ENCODE measurements at regions not wholly inside any gene's neighbourhood (a gene's known extent, or its start where the extent isn't known, plus 50 kb on each side); places are given as distances from the start of the nearest gene placed in this dataset.

DNA sequence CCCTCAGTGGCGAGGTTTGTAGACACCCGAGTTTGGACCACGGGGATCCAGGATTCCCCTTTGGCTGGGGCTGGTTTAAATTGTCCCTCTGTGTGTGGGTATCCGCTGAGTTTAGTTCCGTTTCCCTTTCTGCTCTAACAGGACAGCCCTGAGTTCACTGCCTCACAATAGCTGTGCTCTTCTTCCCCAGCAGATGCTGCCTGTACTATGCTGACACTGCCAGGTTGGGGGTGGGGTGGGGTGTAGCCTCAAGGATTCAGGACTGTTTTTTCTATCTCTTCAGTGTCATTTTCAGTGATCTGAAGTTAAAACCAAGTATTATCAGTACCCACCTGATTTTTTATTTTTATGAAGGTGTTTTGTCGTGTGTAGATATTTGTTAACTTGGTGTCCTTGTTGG, 655.0 kb downstream of the COL12A1 start:
- intact Hi-C loops (cut with micrococcal nuclease), result no loop called here
- Mint-ChIP-seq H3K27ac (ENCODE audit: low read depth, unreplicated experiment) (no peak overlapping the region), H3K9me3 (ENCODE audit: unreplicated experiment) (peaks cover 6% of the 10 kb centered on the region)

GRCh38 chr6:74549746-74550145, 656.1 kb downstream of the COL12A1 start:
- CTCF ChIA-PET, result interaction anchor here (0.7 kb wide), 1 partner anchor 244 kb away, joined by 3 read pairs; no protein-coding TSS in a partner anchor
- DNase-seq (ENCODE audit: unreplicated experiment), result no peak
- POLR2A ChIA-PET, result no interaction called here
- intact Hi-C loops (cut with micrococcal nuclease), result no loop called here
- H3K4me1 Mint-ChIP-seq (ENCODE audit: insufficient read depth, unreplicated experiment), result no peaks in the 10 kb centered on the region
- H3K27me3 Mint-ChIP-seq (ENCODE audit: insufficient read depth, unreplicated experiment), result no peaks in the 10 kb centered on the region
- no peaks in the 10 kb centered on the region for H3K36me3 Mint-ChIP-seq (ENCODE audit: insufficient read depth, unreplicated experiment)
- TF ChIP-seq, protein P1, sequence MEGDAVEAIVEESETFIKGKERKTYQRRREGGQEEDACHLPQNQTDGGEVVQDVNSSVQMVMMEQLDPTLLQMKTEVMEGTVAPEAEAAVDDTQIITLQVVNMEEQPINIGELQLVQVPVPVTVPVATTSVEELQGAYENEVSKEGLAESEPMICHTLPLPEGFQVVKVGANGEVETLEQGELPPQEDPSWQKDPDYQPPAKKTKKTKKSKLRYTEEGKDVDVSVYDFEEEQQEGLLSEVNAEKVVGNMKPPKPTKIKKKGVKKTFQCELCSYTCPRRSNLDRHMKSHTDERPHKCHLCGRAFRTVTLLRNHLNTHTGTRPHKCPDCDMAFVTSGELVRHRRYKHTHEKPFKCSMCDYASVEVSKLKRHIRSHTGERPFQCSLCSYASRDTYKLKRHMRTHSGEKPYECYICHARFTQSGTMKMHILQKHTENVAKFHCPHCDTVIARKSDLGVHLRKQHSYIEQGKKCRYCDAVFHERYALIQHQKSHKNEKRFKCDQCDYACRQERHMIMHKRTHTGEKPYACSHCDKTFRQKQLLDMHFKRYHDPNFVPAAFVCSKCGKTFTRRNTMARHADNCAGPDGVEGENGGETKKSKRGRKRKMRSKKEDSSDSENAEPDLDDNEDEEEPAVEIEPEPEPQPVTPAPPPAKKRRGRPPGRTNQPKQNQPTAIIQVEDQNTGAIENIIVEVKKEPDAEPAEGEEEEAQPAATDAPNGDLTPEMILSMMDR (IDR thresholded peaks at IDR 0.05; ENCODE audit: unreplicated experiment), result no peak
- BruUV-seq (replicated peaks), result no TSS peak
- H3K27ac Mint-ChIP-seq (ENCODE audit: low read depth, unreplicated experiment), result peak overlapping the region; percentile 46
- peaks cover 6% of the 10 kb centered on the region for H3K9me3 Mint-ChIP-seq (ENCODE audit: unreplicated experiment)
- H3K4me3 Mint-ChIP-seq (ENCODE audit: unreplicated experiment), result no peak overlapping the region

More for the DNA sequence above, 655.0 kb downstream of the COL12A1 start:
- Mint-ChIP-seq H3K4me1 (ENCODE audit: insufficient read depth, unreplicated experiment) (no peaks in the 10 kb centered on the region), H3K4me3 (ENCODE audit: unreplicated experiment) (no peak overlapping the region), H3K36me3 (ENCODE audit: insufficient read depth, unreplicated experiment) (no peaks in the 10 kb centered on the region), H3K27me3 (ENCODE audit: insufficient read depth, unreplicated experiment) (no peaks in the 10 kb centered on the region)
- ChIA-PET CTCF (interaction anchor here (0.8 kb wide), 1 partner anchor 14 kb away, joined by 3 read pairs; no protein-coding TSS in a partner anchor), POLR2A (no interaction called here)
- TF ChIP-seq, protein P1 (IDR thresholded peaks at IDR 0.05; ENCODE audit: unreplicated experiment), result no peak
- BruUV-seq (replicated peaks), result no TSS peak
- no peak for DNase-seq (ENCODE audit: unreplicated experiment)

GRCh38 chr6:74534465-74535211, 671.2 kb downstream of the COL12A1 start:
- CTCF ChIA-PET, result interaction anchor here (0.6 kb wide), 1 partner anchor 122 kb away, joined by 3 read pairs; no protein-coding TSS in a partner anchor
- DNase-seq (ENCODE audit: unreplicated experiment), result peak; percentile 69
- intact Hi-C loops (cut with micrococcal nuclease), result loop anchor here (2.0 kb wide), 1 partner anchor 64 kb away; no protein-coding TSS in a partner anchor

GRCh38 chr6:74519163-74519562, 686.7 kb downstream of the COL12A1 start:
- BruUV-seq (replicated peaks), result no TSS peak
- peaks cover 6% of the 10 kb centered on the region for H3K4me1 Mint-ChIP-seq (ENCODE audit: insufficient read depth, unreplicated experiment)
- intact Hi-C loops (cut with micrococcal nuclease), result no loop called here
- H3K27me3 Mint-ChIP-seq (ENCODE audit: insufficient read depth, unreplicated experiment), result no peaks in the 10 kb centered on the region
- CTCF ChIA-PET, result interaction anchor here (0.5 to 0.7 kb wide), 2 partner anchors 44 to 54 kb away, joined by 3 read pairs; no protein-coding TSS in a partner anchor
- TF ChIP-seq, protein P1 (IDR thresholded peaks at IDR 0.05; ENCODE audit: unreplicated experiment), result no peak
- DNase-seq (ENCODE audit: unreplicated experiment), result peak; percentile 60
- no peak overlapping the region for H3K4me3 Mint-ChIP-seq (ENCODE audit: unreplicated experiment)
- no peaks in the 10 kb centered on the region for H3K9me3 Mint-ChIP-seq (ENCODE audit: unreplicated experiment)
- H3K27ac Mint-ChIP-seq (ENCODE audit: low read depth, unreplicated experiment), result no peak overlapping the region
- POLR2A ChIA-PET, result interaction anchor here (1.1 kb wide), 1 partner anchor 8 kb away, joined by 7 read pairs; no protein-coding TSS in a partner anchor
- H3K36me3 Mint-ChIP-seq (ENCODE audit: insufficient read depth, unreplicated experiment), result no peaks in the 10 kb centered on the region

More at GRCh38 chr6:74534465-74535211, 671.2 kb downstream of the COL12A1 start:
- Mint-ChIP-seq H3K4me3 (ENCODE audit: unreplicated experiment) (no peak overlapping the region), H3K9me3 (ENCODE audit: unreplicated experiment) (no peaks in the 10 kb centered on the region), H3K36me3 (ENCODE audit: insufficient read depth, unreplicated experiment) (no peaks in the 10 kb centered on the region), H3K27ac (ENCODE audit: low read depth, unreplicated experiment) (peak overlapping the region; percentile 85), H3K4me1 (ENCODE audit: insufficient read depth, unreplicated experiment) (peaks cover 11% of the 10 kb centered on the region), H3K27me3 (ENCODE audit: insufficient read depth, unreplicated experiment) (no peaks in the 10 kb centered on the region)
- no TSS peak for BruUV-seq (replicated peaks)
- TF ChIP-seq, protein P1 (IDR thresholded peaks at IDR 0.05; ENCODE audit: unreplicated experiment), result no peak
- POLR2A ChIA-PET, result interaction anchor here (0.7 kb wide), 1 partner anchor 331 kb away, joined by 3 read pairs; no protein-coding TSS in a partner anchor
